ENCODE measurements at regions not wholly inside any gene's neighbourhood (a gene's known extent, or its start where the extent isn't known, plus 50 kb on each side); places are given as distances from the start of the nearest gene placed in this dataset.

- no peak overlapping the region for H3K4me3 ChIP-seq (ENCODE audit: low read depth in 1 of 5, low read length in 5 of 5)
- H3K27ac ChIP-seq (ENCODE audit: low read depth, low read length), result no peak overlapping the region
- H3K27me3 ChIP-seq (ENCODE audit: control insufficient read depth in 5 of 5, insufficient read depth in 4 of 5, low read length in 5 of 5), result no peaks in the 10 kb centered on the region
- no peaks in the 10 kb centered on the region for H3K4me1 ChIP-seq (ENCODE audit: control insufficient read depth in 5 of 5, insufficient read depth in 5 of 5, low read length in 5 of 5)
- no peak overlapping the region for H3K9ac ChIP-seq (ENCODE audit: low read length in 5 of 5)
- H3K9me3 ChIP-seq (ENCODE audit: control insufficient read depth in 5 of 5, low read length in 5 of 5), result no peaks in the 10 kb centered on the region
- H3K36me3 ChIP-seq (ENCODE audit: control insufficient read depth in 5 of 5, insufficient read depth in 5 of 5, low read length in 5 of 5), result no peaks in the 10 kb centered on the region
These were observed 154.7 kb downstream of the FAM114A2 start for GRCh38 chr5:153883854-153884611.

- H3K9me3 ChIP-seq (ENCODE audit: control insufficient read depth in 5 of 5, low read length in 5 of 5), result no peaks in the 10 kb centered on the region
- no peak overlapping the region for H3K4me3 ChIP-seq (ENCODE audit: low read depth in 1 of 5, low read length in 5 of 5)
- H3K36me3 ChIP-seq (ENCODE audit: control insufficient read depth in 5 of 5, insufficient read depth in 5 of 5, low read length in 5 of 5), result no peaks in the 10 kb centered on the region
- H3K9ac ChIP-seq (ENCODE audit: low read length in 5 of 5), result no peak overlapping the region
- no peak overlapping the region for H3K27ac ChIP-seq (ENCODE audit: low read depth, low read length)
- H3K27me3 ChIP-seq (ENCODE audit: control insufficient read depth in 5 of 5, insufficient read depth in 4 of 5, low read length in 5 of 5), result no peaks in the 10 kb centered on the region
- no peaks in the 10 kb centered on the region for H3K4me1 ChIP-seq (ENCODE audit: control insufficient read depth in 5 of 5, insufficient read depth in 5 of 5, low read length in 5 of 5)
These were observed 157.0 kb downstream of the FAM114A2 start for GRCh38 chr5:153881687-153882086.

- Histone ChIP-seq H3K36me3 (ENCODE audit: control insufficient read depth in 5 of 5, insufficient read depth in 5 of 5, low read length in 5 of 5) (no peaks in the 10 kb centered on the region), H3K4me1 (ENCODE audit: control insufficient read depth in 5 of 5, insufficient read depth in 5 of 5, low read length in 5 of 5) (no peaks in the 10 kb centered on the region), H3K27me3 (ENCODE audit: control insufficient read depth in 5 of 5, insufficient read depth in 4 of 5, low read length in 5 of 5) (no peaks in the 10 kb centered on the region), H3K9ac (ENCODE audit: low read length in 5 of 5) (no peak overlapping the region), H3K27ac (ENCODE audit: low read depth, low read length) (no peak overlapping the region), H3K4me3 (ENCODE audit: low read depth in 1 of 5, low read length in 5 of 5) (no peak overlapping the region), H3K9me3 (ENCODE audit: control insufficient read depth in 5 of 5, low read length in 5 of 5) (no peaks in the 10 kb centered on the region)
These were observed 158.6 kb downstream of the FAM114A2 start for GRCh38 chr5:153880106-153880505.

GRCh38 chr5:153879596-153879995 is 159.1 kb downstream of the FAM114A2 start:
- no peaks in the 10 kb centered on the region for H3K4me1 ChIP-seq (ENCODE audit: control insufficient read depth in 5 of 5, insufficient read depth in 5 of 5, low read length in 5 of 5)
- H3K9ac ChIP-seq (ENCODE audit: low read length in 5 of 5), result no peak overlapping the region
- no peak overlapping the region for H3K4me3 ChIP-seq (ENCODE audit: low read depth in 1 of 5, low read length in 5 of 5)
- no peaks in the 10 kb centered on the region for H3K9me3 ChIP-seq (ENCODE audit: control insufficient read depth in 5 of 5, low read length in 5 of 5)
- H3K27ac ChIP-seq (ENCODE audit: low read depth, low read length), result no peak overlapping the region
- no peaks in the 10 kb centered on the region for H3K36me3 ChIP-seq (ENCODE audit: control insufficient read depth in 5 of 5, insufficient read depth in 5 of 5, low read length in 5 of 5)
- H3K27me3 ChIP-seq (ENCODE audit: control insufficient read depth in 5 of 5, insufficient read depth in 4 of 5, low read length in 5 of 5), result no peaks in the 10 kb centered on the region

- no peak overlapping the region for H3K9ac ChIP-seq (ENCODE audit: low read length in 5 of 5)
- H3K27ac ChIP-seq (ENCODE audit: low read depth, low read length), result no peak overlapping the region
- H3K4me1 ChIP-seq (ENCODE audit: control insufficient read depth in 5 of 5, insufficient read depth in 5 of 5, low read length in 5 of 5), result no peaks in the 10 kb centered on the region
- H3K27me3 ChIP-seq (ENCODE audit: control insufficient read depth in 5 of 5, insufficient read depth in 4 of 5, low read length in 5 of 5), result no peaks in the 10 kb centered on the region
- no peaks in the 10 kb centered on the region for H3K36me3 ChIP-seq (ENCODE audit: control insufficient read depth in 5 of 5, insufficient read depth in 5 of 5, low read length in 5 of 5)
- H3K9me3 ChIP-seq (ENCODE audit: control insufficient read depth in 5 of 5, low read length in 5 of 5), result peaks cover 0 to 4% (median 2%) of the 10 kb centered on the region in 5 donors
- H3K4me3 ChIP-seq (ENCODE audit: low read depth in 1 of 5, low read length in 5 of 5), result no peak overlapping the region
These were observed 172.5 kb downstream of the FAM114A2 start for GRCh38 chr5:153866176-153866575.

GRCh38 chr5:153865016-153865415 is 173.7 kb downstream of the FAM114A2 start:
- peaks cover 0 to 3% (median 0%) of the 10 kb centered on the region in 5 donors for H3K9me3 ChIP-seq (ENCODE audit: control insufficient read depth in 5 of 5, low read length in 5 of 5)
- no peak overlapping the region for H3K27ac ChIP-seq (ENCODE audit: low read depth, low read length)
- H3K27me3 ChIP-seq (ENCODE audit: control insufficient read depth in 5 of 5, insufficient read depth in 4 of 5, low read length in 5 of 5), result no peaks in the 10 kb centered on the region

GRCh38 chr5:153863951-153864350 is 174.8 kb downstream of the FAM114A2 start:
- Histone ChIP-seq H3K36me3 (ENCODE audit: control insufficient read depth in 5 of 5, insufficient read depth in 5 of 5, low read length in 5 of 5) (no peaks in the 10 kb centered on the region), H3K27ac (ENCODE audit: low read depth, low read length) (no peak overlapping the region), H3K9me3 (ENCODE audit: control insufficient read depth in 5 of 5, low read length in 5 of 5) (peaks cover 0 to 3% (median 0%) of the 10 kb centered on the region in 5 donors), H3K27me3 (ENCODE audit: control insufficient read depth in 5 of 5, insufficient read depth in 4 of 5, low read length in 5 of 5) (no peaks in the 10 kb centered on the region), H3K4me3 (ENCODE audit: low read depth in 1 of 5, low read length in 5 of 5) (no peak overlapping the region), H3K4me1 (ENCODE audit: control insufficient read depth in 5 of 5, insufficient read depth in 5 of 5, low read length in 5 of 5) (no peaks in the 10 kb centered on the region), H3K9ac (ENCODE audit: low read length in 5 of 5) (no peak overlapping the region)

More at GRCh38 chr5:153865016-153865415, 173.7 kb downstream of the FAM114A2 start:
- Histone ChIP-seq H3K4me3 (ENCODE audit: low read depth in 1 of 5, low read length in 5 of 5) (no peak overlapping the region), H3K4me1 (ENCODE audit: control insufficient read depth in 5 of 5, insufficient read depth in 5 of 5, low read length in 5 of 5) (no peaks in the 10 kb centered on the region), H3K36me3 (ENCODE audit: control insufficient read depth in 5 of 5, insufficient read depth in 5 of 5, low read length in 5 of 5) (no peaks in the 10 kb centered on the region), H3K9ac (ENCODE audit: low read length in 5 of 5) (no peak overlapping the region)
